PFSK-1 (cell line): ENCODE measurements at regions not wholly inside any gene's neighbourhood (a gene's known extent, or its start where the extent isn't known, plus 50 kb on each side); places are given as distances from the start of the nearest gene placed in this dataset.

ENCODE experiments used
- FOXP2 ChIP-seq: optimal IDR thresholded peaks from 2 replicates; pipeline ENCODE3; 2011; ENCODE audit warnings: borderline replicate concordance, control low read depth, inconsistent platforms; ENCODE audit not compliant: insufficient read depth; ENCODE audit errors: extremely low read length, extremely low read depth
- POLR2AphosphoS5 ChIP-seq: IDR thresholded peaks from 2 replicates; pipeline ENCODE4 v1.6.1; 2012; ENCODE audit warnings: low read depth, mild to moderate bottlenecking, control low read depth, low read length, moderate library complexity
- SIN3A ChIP-seq: IDR thresholded peaks from 2 replicates; pipeline ENCODE4 v1.6.1; 2012; ENCODE audit warnings: mild to moderate bottlenecking, low read length, moderate library complexity, borderline replicate concordance; ENCODE audit not compliant: insufficient read depth
- TAF1 ChIP-seq: IDR thresholded peaks from 2 replicates; pipeline ENCODE4 v1.6.1; 2012; ENCODE audit warnings: low read length, control low read depth, borderline replicate concordance; ENCODE audit not compliant: insufficient read depth
- TF ChIP-seq, protein P1 (sequence below), 2 experiments: IDR thresholded peaks; 2 replicates each; pipeline versions ENCODE4 v1.6.1 to v1.8.0; 2011 to 2012; ENCODE audit warnings: low read depth in 2 of 2, low read length in 2 of 2, control low read depth in 1 of 2, inconsistent platforms in 1 of 2, mild to moderate bottlenecking in 1 of 2, moderate library complexity in 1 of 2; ENCODE audit not compliant: insufficient read depth in 1 of 2

- no peak for TF ChIP-seq POLR2AphosphoS5
- TF ChIP-seq, protein P1, sequence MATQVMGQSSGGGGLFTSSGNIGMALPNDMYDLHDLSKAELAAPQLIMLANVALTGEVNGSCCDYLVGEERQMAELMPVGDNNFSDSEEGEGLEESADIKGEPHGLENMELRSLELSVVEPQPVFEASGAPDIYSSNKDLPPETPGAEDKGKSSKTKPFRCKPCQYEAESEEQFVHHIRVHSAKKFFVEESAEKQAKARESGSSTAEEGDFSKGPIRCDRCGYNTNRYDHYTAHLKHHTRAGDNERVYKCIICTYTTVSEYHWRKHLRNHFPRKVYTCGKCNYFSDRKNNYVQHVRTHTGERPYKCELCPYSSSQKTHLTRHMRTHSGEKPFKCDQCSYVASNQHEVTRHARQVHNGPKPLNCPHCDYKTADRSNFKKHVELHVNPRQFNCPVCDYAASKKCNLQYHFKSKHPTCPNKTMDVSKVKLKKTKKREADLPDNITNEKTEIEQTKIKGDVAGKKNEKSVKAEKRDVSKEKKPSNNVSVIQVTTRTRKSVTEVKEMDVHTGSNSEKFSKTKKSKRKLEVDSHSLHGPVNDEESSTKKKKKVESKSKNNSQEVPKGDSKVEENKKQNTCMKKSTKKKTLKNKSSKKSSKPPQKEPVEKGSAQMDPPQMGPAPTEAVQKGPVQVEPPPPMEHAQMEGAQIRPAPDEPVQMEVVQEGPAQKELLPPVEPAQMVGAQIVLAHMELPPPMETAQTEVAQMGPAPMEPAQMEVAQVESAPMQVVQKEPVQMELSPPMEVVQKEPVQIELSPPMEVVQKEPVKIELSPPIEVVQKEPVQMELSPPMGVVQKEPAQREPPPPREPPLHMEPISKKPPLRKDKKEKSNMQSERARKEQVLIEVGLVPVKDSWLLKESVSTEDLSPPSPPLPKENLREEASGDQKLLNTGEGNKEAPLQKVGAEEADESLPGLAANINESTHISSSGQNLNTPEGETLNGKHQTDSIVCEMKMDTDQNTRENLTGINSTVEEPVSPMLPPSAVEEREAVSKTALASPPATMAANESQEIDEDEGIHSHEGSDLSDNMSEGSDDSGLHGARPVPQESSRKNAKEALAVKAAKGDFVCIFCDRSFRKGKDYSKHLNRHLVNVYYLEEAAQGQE (IDR thresholded peaks at IDR 0.05; ENCODE audit: insufficient read depth in 1 of 2, low read depth in 2 of 2, low read length in 2 of 2): no peak
- TF ChIP-seq TAF1: no peak
- TF ChIP-seq SIN3A: no peak
- TF ChIP-seq FOXP2: no peak
These were observed 264.3 kb downstream of the MAFB start for GRCh38 chr20:40424695-40425094.
